HG03432 (cell line): ENCODE measurements at regions not wholly inside any gene's neighbourhood (a gene's known extent, or its start where the extent isn't known, plus 50 kb on each side); places are given as distances from the start of the nearest gene placed in this dataset.

Experiments used
- ATAC-seq: cut with Tn5 transposase; IDR thresholded peaks from one replicate; pipeline ENCODE4 v1.9.1; 2021; ENCODE audit warnings: mild to moderate bottlenecking, moderate library complexity; ENCODE audit not compliant: unreplicated experiment

GRCh38 chr3:10759495-10759894, 56.5 kb upstream of the SLC6A11 start:
- ATAC-seq, result no peak

GRCh38 chr3:10760199-10760598, 55.8 kb upstream of the SLC6A11 start:
- no peak for ATAC-seq

GRCh38 chr3:10761583-10761982, 54.4 kb upstream of the SLC6A11 start:
- ATAC-seq, result no peak

- no peak for ATAC-seq
Observed at GRCh38 chr3:10762116-10762515, 53.9 kb upstream of the SLC6A11 start.

GRCh38 chr3:10762611-10763247, 53.3 kb upstream of the SLC6A11 start:
- no peak for ATAC-seq

GRCh38 chr3:10763248-10763620, 52.8 kb upstream of the SLC6A11 start:
- no peak for ATAC-seq

GRCh38 chr3:10763817-10764258, 52.2 kb upstream of the SLC6A11 start:
- ATAC-seq, result no peak

- no peak for ATAC-seq
Observed at GRCh38 chr3:10764259-10765051, 51.6 kb upstream of the SLC6A11 start.

- no peak for ATAC-seq
Observed at GRCh38 chr3:10766049-10766705, 49.9 kb upstream of the SLC6A11 start.
